Body of pancreas (tissue), 4 donors: ENCODE measurements at regions not wholly inside any gene's neighbourhood (a gene's known extent, or its start where the extent isn't known, plus 50 kb on each side); places are given as distances from the start of the nearest gene placed in this dataset.

Source experiments
- CTCF ChIP-seq, 7 experiments: fragments of 450-650 bp in 4 of 7; fragments of 200-600 bp in 3 of 7; sonication (generic) in 3 of 7; IDR thresholded peaks; one replicate each; pipeline ENCODE4 v1.5.1; 2016 to 2019; ENCODE audit warnings: antibody characterized with exemption in 7 of 7
- POLR2A ChIP-seq, 3 donors: fragments of 450-650 bp; IDR thresholded peaks; one replicate each; pipeline ENCODE4 v1.6.1; 2016; ENCODE audit warnings: antibody characterized with exemption in 3 of 3, mild to moderate bottlenecking in 2 of 3

DNA sequence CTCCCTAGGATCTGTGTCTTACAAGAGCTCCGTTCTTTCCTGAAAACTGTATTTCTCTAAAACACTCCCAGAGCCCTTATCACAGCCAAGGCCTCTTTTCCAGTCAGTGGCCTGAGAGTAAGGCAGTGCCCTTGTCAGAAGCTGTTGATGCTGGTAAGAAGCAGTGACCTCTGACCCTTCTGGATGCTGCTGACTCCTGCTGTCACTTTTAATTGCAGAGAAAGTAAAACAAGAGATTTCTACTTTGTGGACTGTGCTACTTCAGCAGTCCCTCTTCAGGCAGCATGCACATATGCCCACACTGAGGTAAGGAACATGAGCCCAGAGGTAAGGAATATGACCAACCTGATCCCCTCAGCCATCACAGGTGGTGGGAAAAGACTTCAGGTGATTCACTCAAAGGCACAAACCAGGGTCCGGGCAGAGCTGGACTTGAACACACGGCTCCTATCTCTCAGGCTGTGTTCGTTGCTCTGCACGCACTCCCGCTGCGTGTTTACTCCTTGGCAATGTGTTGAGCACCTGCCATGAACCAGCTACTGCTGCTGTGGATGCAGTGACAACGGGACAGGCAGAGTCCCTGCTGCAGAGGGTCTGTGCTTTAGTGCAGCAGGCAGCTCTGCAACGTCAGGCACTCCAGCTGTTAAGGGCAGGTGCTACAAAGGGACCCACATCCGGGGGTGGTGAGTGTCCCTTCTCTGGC is 201.9 kb upstream of the CST7 start:
- TF ChIP-seq POLR2A (IDR thresholded peaks at IDR 0.05) (no peak), CTCF (IDR thresholded peaks at IDR 0.05) (no peak)
